ENCODE measurements at regions not wholly inside any gene's neighbourhood (a gene's known extent, or its start where the extent isn't known, plus 50 kb on each side); places are given as distances from the start of the nearest gene placed in this dataset.

- Histone ChIP-seq H3K9me3 (ENCODE audit: low read length) (no peaks in the 10 kb centered on the region), H4K20me1 (ENCODE audit: insufficient read depth, low read length) (no peaks in the 10 kb centered on the region), H3K9ac (ENCODE audit: low read length) (no peak overlapping the region), H3K27ac (ENCODE audit: low read depth, low read length, poor library complexity, severe bottlenecking) (no peak overlapping the region), H3K4me2 (ENCODE audit: low read length) (no peak overlapping the region), H3K36me3 (ENCODE audit: insufficient read depth, low read length) (no peaks in the 10 kb centered on the region), H3F3A (ENCODE audit: insufficient read depth, low read length) (no peaks in the 10 kb centered on the region), H2AFZ (ENCODE audit: low read length) (no peak overlapping the region), H3K4me3 (ENCODE audit: low read depth, low read length, poor library complexity, severe bottlenecking) (no peak overlapping the region), H3K27me3 (ENCODE audit: insufficient read depth, low read length) (no peaks in the 10 kb centered on the region), H3K4me1 (ENCODE audit: insufficient read depth, low read length, severe bottlenecking) (no peaks in the 10 kb centered on the region), H3K79me2 (ENCODE audit: insufficient read depth, low read length) (no peaks in the 10 kb centered on the region), H3K9me2 (ENCODE audit: low read depth, low read length) (no peaks in the 10 kb centered on the region)
- TF ChIP-seq CTCF (IDR thresholded peaks at IDR 0.05; ENCODE audit: low read length) (no peak), EZH2 (IDR thresholded peaks at IDR 0.05; ENCODE audit: borderline replicate concordance, low read length) (no peak)
Measured at GRCh38 chr12:68477906-68478305, 132.8 kb upstream of the RAP1B start.

- no peaks in the 10 kb centered on the region for H3K4me1 ChIP-seq (ENCODE audit: insufficient read depth, low read length, severe bottlenecking)
- no peaks in the 10 kb centered on the region for H3K79me2 ChIP-seq (ENCODE audit: insufficient read depth, low read length)
- H3K27me3 ChIP-seq (ENCODE audit: insufficient read depth, low read length), result no peaks in the 10 kb centered on the region
- H3K27ac ChIP-seq (ENCODE audit: low read depth, low read length, poor library complexity, severe bottlenecking), result no peak overlapping the region
- H3K9ac ChIP-seq (ENCODE audit: low read length), result no peak overlapping the region
- no peaks in the 10 kb centered on the region for H3F3A ChIP-seq (ENCODE audit: insufficient read depth, low read length)
- no peak overlapping the region for H3K4me2 ChIP-seq (ENCODE audit: low read length)
- H3K36me3 ChIP-seq (ENCODE audit: insufficient read depth, low read length), result no peaks in the 10 kb centered on the region
- no peak for TF ChIP-seq CTCF (IDR thresholded peaks at IDR 0.05; ENCODE audit: low read length)
- no peak for TF ChIP-seq EZH2 (IDR thresholded peaks at IDR 0.05; ENCODE audit: borderline replicate concordance, low read length)
- H4K20me1 ChIP-seq (ENCODE audit: insufficient read depth, low read length), result no peaks in the 10 kb centered on the region
- H2AFZ ChIP-seq (ENCODE audit: low read length), result no peak overlapping the region
- H3K9me3 ChIP-seq (ENCODE audit: low read length), result no peaks in the 10 kb centered on the region
- H3K4me3 ChIP-seq (ENCODE audit: low read depth, low read length, poor library complexity, severe bottlenecking), result no peak overlapping the region
- H3K9me2 ChIP-seq (ENCODE audit: low read depth, low read length), result no peaks in the 10 kb centered on the region
Measured at GRCh38 chr12:68478516-68479260, 132.0 kb upstream of the RAP1B start.

GRCh38 chr12:68479261-68479895 is 131.3 kb upstream of the RAP1B start:
- no peak overlapping the region for H3K27ac ChIP-seq (ENCODE audit: low read depth, low read length, poor library complexity, severe bottlenecking)
- H3K9me2 ChIP-seq (ENCODE audit: low read depth, low read length), result no peaks in the 10 kb centered on the region
- H3K9ac ChIP-seq (ENCODE audit: low read length), result no peak overlapping the region
- no peak overlapping the region for H2AFZ ChIP-seq (ENCODE audit: low read length)
- TF ChIP-seq CTCF (IDR thresholded peaks at IDR 0.05; ENCODE audit: low read length) (no peak), EZH2 (IDR thresholded peaks at IDR 0.05; ENCODE audit: borderline replicate concordance, low read length) (no peak)
- no peaks in the 10 kb centered on the region for H3K27me3 ChIP-seq (ENCODE audit: insufficient read depth, low read length)
- H3K4me2 ChIP-seq (ENCODE audit: low read length), result no peak overlapping the region
- H3K79me2 ChIP-seq (ENCODE audit: insufficient read depth, low read length), result no peaks in the 10 kb centered on the region
- no peaks in the 10 kb centered on the region for H3K4me1 ChIP-seq (ENCODE audit: insufficient read depth, low read length, severe bottlenecking)
- H4K20me1 ChIP-seq (ENCODE audit: insufficient read depth, low read length), result no peaks in the 10 kb centered on the region
- H3K9me3 ChIP-seq (ENCODE audit: low read length), result no peaks in the 10 kb centered on the region
- no peaks in the 10 kb centered on the region for H3K36me3 ChIP-seq (ENCODE audit: insufficient read depth, low read length)
- no peak overlapping the region for H3K4me3 ChIP-seq (ENCODE audit: low read depth, low read length, poor library complexity, severe bottlenecking)
- H3F3A ChIP-seq (ENCODE audit: insufficient read depth, low read length), result no peaks in the 10 kb centered on the region
